GM12865 (cell line): ENCODE measurements at regions not wholly inside any gene's neighbourhood (a gene's known extent, or its start where the extent isn't known, plus 50 kb on each side); places are given as distances from the start of the nearest gene placed in this dataset.
A peak's percentile ranks its signal among the peaks of the same experiment; 100 is the strongest.

Source experiments
- DNase-seq: peaks from one replicate; pipeline ENCODE4 v3.0.0; 2010; ENCODE audit warnings: low read depth
- H3K4me3 ChIP-seq: 2 replicates; pipeline ENCODE4 v1.5.1; 2011; ENCODE audit warnings: mild to moderate bottlenecking, low read depth, low read length, control low read depth
- TF ChIP-seq, protein P1 (sequence below): IDR thresholded peaks from 2 replicates; pipeline ENCODE4 v1.5.1; 2011; ENCODE audit warnings: low read length, control low read depth, low read depth, inconsistent platforms; ENCODE audit not compliant: insufficient read depth; ENCODE audit errors: missing control alignments

DNA sequence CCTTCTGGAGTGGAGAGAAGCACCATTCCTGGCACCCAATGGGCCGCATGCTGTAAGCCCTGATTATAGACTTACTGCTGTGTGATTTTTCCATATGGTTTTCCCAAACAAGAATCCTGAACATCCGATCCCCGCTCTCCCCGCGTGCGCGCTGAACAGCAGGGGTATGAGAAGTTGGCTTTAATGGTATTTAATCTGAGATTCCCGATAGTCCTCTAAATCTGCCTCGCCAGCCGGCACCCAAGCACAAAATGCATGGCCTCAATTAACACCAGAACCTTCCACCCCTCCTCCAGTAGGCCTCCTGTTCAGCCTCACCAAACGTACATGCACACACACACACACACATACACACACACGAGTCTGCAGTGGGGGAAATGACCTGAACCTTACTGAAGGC lies 480.3 kb downstream of the BCL11A start:
- no peak for DNase-seq
- no peak overlapping the region for H3K4me3 ChIP-seq
- TF ChIP-seq, protein P1, sequence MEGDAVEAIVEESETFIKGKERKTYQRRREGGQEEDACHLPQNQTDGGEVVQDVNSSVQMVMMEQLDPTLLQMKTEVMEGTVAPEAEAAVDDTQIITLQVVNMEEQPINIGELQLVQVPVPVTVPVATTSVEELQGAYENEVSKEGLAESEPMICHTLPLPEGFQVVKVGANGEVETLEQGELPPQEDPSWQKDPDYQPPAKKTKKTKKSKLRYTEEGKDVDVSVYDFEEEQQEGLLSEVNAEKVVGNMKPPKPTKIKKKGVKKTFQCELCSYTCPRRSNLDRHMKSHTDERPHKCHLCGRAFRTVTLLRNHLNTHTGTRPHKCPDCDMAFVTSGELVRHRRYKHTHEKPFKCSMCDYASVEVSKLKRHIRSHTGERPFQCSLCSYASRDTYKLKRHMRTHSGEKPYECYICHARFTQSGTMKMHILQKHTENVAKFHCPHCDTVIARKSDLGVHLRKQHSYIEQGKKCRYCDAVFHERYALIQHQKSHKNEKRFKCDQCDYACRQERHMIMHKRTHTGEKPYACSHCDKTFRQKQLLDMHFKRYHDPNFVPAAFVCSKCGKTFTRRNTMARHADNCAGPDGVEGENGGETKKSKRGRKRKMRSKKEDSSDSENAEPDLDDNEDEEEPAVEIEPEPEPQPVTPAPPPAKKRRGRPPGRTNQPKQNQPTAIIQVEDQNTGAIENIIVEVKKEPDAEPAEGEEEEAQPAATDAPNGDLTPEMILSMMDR = no peak

DNA sequence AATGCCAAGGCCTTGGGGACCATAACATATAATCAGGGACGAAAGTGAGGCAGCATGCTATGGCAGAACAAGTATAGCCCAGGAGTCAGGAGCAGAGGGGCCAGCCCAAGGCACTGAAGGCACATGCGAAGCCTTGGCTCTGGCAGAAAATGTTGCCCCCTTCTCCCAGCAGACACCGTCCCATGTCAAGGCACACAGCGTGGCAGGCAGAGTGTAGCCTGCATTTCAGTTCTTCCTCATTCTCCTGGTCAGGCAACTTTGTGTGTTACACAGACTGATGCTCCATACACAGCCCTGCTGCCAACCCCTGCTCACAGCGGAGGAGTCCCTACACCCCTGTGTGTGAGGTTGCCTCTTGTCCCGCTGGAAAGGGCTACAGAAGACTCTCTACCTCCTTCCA lies 480.8 kb downstream of the BCL11A start:
- TF ChIP-seq, protein P1 = no peak
- H3K4me3 ChIP-seq = no peak overlapping the region
- DNase-seq = no peak

DNA sequence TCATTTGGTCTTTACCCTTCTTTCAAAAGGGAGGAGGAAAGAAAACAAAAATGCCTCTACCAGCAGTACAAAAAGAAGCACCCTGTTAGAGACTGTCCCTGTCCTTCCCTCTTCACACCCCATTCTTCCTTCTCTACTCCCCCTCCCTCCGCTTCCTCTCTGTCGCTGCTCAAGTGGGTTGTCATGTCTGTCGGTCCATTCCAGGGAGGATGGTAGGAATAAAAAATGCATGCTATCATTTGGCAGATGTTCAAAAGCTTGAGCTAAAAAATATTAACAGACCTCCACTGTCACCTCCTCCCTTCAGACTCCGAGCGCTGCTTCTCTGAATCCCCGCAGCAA lies 482.0 kb downstream of the BCL11A start:
- H3K4me3 ChIP-seq = no peak overlapping the region
- no peak for DNase-seq
- TF ChIP-seq, protein P1 = no peak

DNA sequence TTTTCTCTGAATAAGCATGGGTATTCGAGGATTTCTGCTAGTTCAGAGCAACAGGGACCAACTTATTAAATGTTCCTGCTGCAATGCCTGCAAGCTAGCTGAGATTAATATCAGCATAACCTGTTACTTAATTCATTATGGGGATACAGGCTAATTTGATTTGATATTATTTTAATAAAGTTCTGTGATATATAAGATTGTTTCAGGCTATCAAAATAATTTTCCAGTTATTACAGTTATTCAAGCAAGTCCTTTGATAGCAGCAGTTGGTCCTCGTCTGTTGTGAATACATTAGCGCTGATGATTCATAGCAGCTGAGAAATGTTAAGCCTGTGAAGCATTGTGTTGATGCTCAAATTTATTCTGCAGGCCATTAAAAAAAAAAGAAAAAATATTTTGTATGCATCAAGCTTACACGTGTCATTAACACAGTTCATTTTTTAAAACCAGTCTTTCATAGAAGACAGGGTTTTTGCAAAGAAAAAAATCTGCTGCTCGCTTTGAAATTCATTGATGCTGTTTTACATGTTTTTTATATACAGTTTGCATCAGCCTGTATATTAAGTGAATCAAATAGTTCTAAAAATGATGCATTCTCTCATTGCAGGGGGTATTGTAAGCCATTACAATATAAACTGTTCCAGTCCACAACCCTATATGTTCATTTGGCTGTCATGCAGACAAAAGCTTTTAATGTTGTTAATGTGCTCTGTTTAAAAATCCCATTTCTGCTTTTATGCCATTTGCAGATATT lies 482.5 kb downstream of the BCL11A start:
- no peak for DNase-seq
- TF ChIP-seq, protein P1 = no peak
- H3K4me3 ChIP-seq = no peak overlapping the region

DNA sequence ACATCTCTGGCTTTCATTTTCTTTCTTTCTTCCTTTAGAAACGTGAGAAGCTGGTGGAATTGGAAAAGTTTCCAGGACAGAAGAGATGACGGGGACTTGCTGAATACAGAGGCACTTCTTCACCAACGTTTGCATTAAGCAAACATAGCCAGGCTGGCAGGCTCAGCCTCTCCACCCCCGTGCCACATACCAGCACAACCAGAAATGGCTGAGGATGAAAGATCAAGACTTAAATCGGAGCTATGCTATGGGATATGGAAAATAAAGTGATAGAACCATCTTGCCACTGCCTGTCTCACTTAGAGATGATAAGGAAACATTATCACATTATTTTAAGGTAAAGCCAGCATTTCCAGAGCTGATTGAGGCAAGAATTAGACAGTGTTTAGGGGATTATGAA lies 483.3 kb downstream of the BCL11A start:
- no peak overlapping the region for H3K4me3 ChIP-seq
- TF ChIP-seq, protein P1 = no peak
- DNase-seq = no peak

DNA sequence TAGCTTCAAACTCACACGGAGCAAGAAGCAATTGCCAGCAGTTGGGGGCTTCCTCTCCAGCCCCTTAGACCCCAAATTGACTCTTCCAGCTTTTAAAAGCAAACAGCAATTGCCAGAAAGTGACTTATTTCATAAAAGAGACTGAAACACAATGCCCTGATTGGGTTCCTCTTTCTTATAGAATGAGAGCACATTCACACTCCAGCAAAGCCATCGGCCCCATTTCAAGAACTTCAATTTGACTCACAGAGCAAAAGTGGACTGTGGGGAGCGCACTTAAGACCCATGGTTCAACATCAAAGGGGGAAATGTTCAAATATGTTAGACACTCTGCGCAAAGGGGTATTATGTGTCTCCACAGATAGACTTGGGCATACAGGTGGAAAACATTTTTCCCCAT lies 484.7 kb downstream of the BCL11A start:
- TF ChIP-seq, protein P1 = no peak
- H3K4me3 ChIP-seq = no peak overlapping the region
- DNase-seq = peak; percentile 20

DNA sequence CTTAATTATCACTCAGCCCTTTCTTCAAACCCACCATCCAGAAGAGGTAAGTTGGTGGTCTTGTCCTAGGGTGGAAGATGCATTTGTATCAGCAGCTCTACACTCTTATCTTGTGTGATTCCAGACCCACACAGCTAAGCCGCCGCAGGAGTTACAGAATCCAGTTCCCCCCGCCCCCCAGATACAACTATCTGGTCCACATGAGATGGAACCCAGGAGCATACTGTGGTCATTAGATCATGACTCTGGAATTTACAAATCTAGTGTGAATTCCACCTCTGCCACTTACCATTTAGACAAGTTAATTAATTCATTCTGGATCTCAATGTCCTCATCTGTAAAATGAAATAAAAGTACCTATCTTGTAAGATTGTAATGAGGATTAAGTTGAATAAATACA lies 486.4 kb downstream of the BCL11A start:
- no peak overlapping the region for H3K4me3 ChIP-seq
- DNase-seq = no peak
- TF ChIP-seq, protein P1 = no peak
